ENCODE measurements at regions not wholly inside any gene's neighbourhood (a gene's known extent, or its start where the extent isn't known, plus 50 kb on each side); places are given as distances from the start of the nearest gene placed in this dataset.

- no peak for TF ChIP-seq GABPA (IDR thresholded peaks at IDR 0.05 in 1 of 2, conservative IDR thresholded peaks at IDR 0.05 in 1 of 2)
- TF ChIP-seq CTCF (IDR thresholded peaks at IDR 0.05; ENCODE audit: low read depth, low read length, missing input control), result no peak
- TF ChIP-seq ATF3 (IDR thresholded peaks at IDR 0.05), result no peak
- no peak for TF ChIP-seq JUND (IDR thresholded peaks at IDR 0.05)
- TF ChIP-seq ZBTB33 (IDR thresholded peaks at IDR 0.05), result no peak
- no peak for TF ChIP-seq YY1 (IDR thresholded peaks at IDR 0.05)
- no peak for TF ChIP-seq RAD21 (IDR thresholded peaks at IDR 0.05)
- no peak for TF ChIP-seq MAX (IDR thresholded peaks at IDR 0.05)
Measured at GRCh38 chr13:47521890-47522487, 479.1 kb downstream of the SUCLA2 start.
